ENCODE measurements at regions not wholly inside any gene's neighbourhood (a gene's known extent, or its start where the extent isn't known, plus 50 kb on each side); places are given as distances from the start of the nearest gene placed in this dataset.

DNA sequence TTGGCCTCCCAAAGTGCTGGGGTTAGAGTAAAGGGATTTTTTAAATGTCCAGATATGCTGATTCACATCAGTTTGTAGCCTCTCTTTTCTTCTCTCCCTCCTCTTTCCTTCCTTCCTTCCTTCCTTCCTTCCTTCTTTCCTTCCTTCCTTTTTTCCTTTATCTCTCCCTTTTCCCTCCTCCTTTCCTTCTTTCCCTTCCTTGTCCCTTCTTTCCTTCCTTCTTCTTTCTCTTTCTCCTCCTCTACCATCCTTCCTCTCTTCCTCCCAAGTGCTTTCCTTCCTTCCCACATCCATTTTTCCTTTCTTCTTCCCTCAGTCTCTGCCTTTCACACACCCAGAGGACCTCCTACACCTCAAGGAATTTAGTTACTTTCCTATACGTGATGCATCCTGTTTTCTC lies 671.8 kb downstream of the HS3ST4 start:
- in situ Hi-C loops (cut with MboI) = no loop called here
- Histone ChIP-seq H2AFZ (ENCODE audit: low read depth, low read length) (no peak overlapping the region), H3K36me3 (ENCODE audit: control insufficient read depth, insufficient read depth, low read length) (no peaks in the 10 kb centered on the region), H3K4me3 (no peak overlapping the region), H3K4me2 (ENCODE audit: insufficient read depth, low read length) (no peak overlapping the region), H4K20me1 (replicated peaks; ENCODE audit: control insufficient read depth, insufficient read depth, low read length) (no peaks in the 10 kb centered on the region), H3K4me1 (replicated peaks in 1 of 2; ENCODE audit: control insufficient read depth in 2 of 2, insufficient read depth in 2 of 2, low read length in 2 of 2) (no peaks in the 10 kb centered on the region), H3K9ac (ENCODE audit: insufficient read depth in 1 of 2, low read depth in 2 of 2, low read length in 2 of 2) (no peak overlapping the region), H3K79me2 (ENCODE audit: control insufficient read depth, insufficient read depth, low read length) (no peaks in the 10 kb centered on the region), H3K9me3 (replicated peaks; ENCODE audit: control insufficient read depth, insufficient read depth, low read depth, low read length) (no peaks in the 10 kb centered on the region), H3K27ac (ENCODE audit: extremely low read depth, low read depth, low read length) (no peak overlapping the region), H3K9me1 (ENCODE audit: control insufficient read depth, insufficient read depth, low read length) (no peaks in the 10 kb centered on the region), H3K27me3 (ENCODE audit: control insufficient read depth in 2 of 2, insufficient read depth in 2 of 2, low read length in 2 of 2) (no peaks in the 10 kb centered on the region)
- ATAC-seq (no peak), FAIRE-seq (no peak), DNase-seq (ENCODE audit: extremely low read depth in 1 of 4, low spot score in 3 of 4) (no peak)
- ChIA-PET CTCF (ENCODE audit: low intra/inter-chr PET ratio) (no interaction called here), POLR2A (interaction anchor here (0.6 kb wide), 1 partner anchor 1644 kb away, joined by 3 read pairs; no protein-coding TSS in a partner anchor)
- intact Hi-C loops (cut with micrococcal nuclease) = no loop called here
- WGBS (ENCODE audit: insufficient coverage, low coverage, missing lambda C conversion rate) = 8% methylated on average over 1 of the region's 1 CpG
- no TSS peak for BruUV-seq (replicated peaks)
- TF ChIP-seq, protein P1, sequence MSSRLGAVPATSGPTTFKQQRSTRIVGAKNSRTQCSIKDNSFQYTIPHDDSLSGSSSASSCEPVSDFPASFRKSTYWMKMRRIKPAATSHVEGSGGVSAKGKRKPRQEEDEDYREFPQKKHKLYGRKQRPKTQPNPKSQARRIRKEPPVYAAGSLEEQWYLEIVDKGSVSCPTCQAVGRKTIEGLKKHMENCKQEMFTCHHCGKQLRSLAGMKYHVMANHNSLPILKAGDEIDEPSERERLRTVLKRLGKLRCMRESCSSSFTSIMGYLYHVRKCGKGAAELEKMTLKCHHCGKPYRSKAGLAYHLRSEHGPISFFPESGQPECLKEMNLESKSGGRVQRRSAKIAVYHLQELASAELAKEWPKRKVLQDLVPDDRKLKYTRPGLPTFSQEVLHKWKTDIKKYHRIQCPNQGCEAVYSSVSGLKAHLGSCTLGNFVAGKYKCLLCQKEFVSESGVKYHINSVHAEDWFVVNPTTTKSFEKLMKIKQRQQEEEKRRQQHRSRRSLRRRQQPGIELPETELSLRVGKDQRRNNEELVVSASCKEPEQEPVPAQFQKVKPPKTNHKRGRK (tag; IDR thresholded peaks at IDR 0.05) = peak; percentile 34; the same call in 1 of the 2 replicates
- TF ChIP-seq MYNN (IDR thresholded peaks at IDR 0.05) = no peak
- no peak for TF ChIP-seq MYNN (CRISPR knock-in tag; IDR thresholded peaks at IDR 0.05)
- TF ChIP-seq, protein P2, sequence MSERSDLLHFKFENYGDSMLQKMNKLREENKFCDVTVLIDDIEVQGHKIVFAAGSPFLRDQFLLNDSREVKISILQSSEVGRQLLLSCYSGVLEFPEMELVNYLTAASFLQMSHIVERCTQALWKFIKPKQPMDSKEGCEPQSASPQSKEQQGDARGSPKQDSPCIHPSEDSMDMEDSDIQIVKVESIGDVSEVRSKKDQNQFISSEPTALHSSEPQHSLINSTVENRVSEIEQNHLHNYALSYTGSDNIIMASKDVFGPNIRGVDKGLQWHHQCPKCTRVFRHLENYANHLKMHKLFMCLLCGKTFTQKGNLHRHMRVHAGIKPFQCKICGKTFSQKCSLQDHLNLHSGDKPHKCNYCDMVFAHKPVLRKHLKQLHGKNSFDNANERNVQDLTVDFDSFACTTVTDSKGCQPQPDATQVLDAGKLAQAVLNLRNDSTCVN (CRISPR knock-in tag; IDR thresholded peaks at IDR 0.05) = peak; percentile 28; the same call in 1 of the 2 replicates
